ENCODE measurements at regions not wholly inside any gene's neighbourhood (a gene's known extent, or its start where the extent isn't known, plus 50 kb on each side); places are given as distances from the start of the nearest gene placed in this dataset.
A peak's percentile ranks its signal among the peaks of the same experiment; 100 is the strongest.

DNA sequence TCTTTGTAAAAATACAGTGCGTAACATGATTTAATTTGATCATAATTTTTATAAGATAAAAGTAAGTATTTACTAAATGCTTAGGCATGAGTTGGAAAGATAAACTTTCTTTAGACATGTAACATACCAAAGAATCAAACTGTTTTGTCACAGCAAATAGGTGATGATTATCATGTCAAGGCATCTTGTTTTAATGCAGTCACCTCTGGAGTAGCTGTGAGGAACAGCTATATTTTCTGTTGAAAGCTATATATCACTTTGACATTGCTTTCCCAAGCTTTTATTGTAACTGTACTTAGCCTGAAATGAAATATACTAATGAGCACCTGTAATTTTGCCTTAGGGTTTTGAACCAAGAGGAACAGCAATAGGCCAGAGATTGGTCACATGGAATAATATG, 151.9 kb downstream of the TLR5 start:
- DNase-seq: no peak
- Mint-ChIP-seq H3K9me3 (ENCODE audit: unreplicated experiment) (no peaks in the 10 kb centered on the region), H3K27me3 (ENCODE audit: insufficient read depth, unreplicated experiment) (no peaks in the 10 kb centered on the region), H3K4me3 (ENCODE audit: unreplicated experiment) (no peak overlapping the region), H3K36me3 (ENCODE audit: insufficient read depth, unreplicated experiment) (no peaks in the 10 kb centered on the region), H3K27ac (ENCODE audit: unreplicated experiment) (no peak overlapping the region), H3K4me1 (ENCODE audit: low read depth, unreplicated experiment) (peaks cover 14% of the 10 kb centered on the region)
- intact Hi-C loops (cut with micrococcal nuclease; ENCODE audit: unreplicated experiment): no loop called here
- ChIA-PET CTCF (no interaction called here), POLR2A (no interaction called here)
- H3K4me1 ChIP-seq: peaks cover 4% of the 10 kb centered on the region
- H3K27me3 ChIP-seq (replicated peaks; ENCODE audit: control insufficient read depth, insufficient read depth, low read length): no peaks in the 10 kb centered on the region
- H3K9me3 ChIP-seq: no peaks in the 10 kb centered on the region
- H3K4me3 ChIP-seq (ENCODE audit: low read depth, low read length): no peak overlapping the region
- BruUV-seq (replicated peaks): no TSS peak
- no peaks in the 10 kb centered on the region for H3K36me3 ChIP-seq (ENCODE audit: control insufficient read depth, insufficient read depth, low read length)
- TF ChIP-seq, protein P1, sequence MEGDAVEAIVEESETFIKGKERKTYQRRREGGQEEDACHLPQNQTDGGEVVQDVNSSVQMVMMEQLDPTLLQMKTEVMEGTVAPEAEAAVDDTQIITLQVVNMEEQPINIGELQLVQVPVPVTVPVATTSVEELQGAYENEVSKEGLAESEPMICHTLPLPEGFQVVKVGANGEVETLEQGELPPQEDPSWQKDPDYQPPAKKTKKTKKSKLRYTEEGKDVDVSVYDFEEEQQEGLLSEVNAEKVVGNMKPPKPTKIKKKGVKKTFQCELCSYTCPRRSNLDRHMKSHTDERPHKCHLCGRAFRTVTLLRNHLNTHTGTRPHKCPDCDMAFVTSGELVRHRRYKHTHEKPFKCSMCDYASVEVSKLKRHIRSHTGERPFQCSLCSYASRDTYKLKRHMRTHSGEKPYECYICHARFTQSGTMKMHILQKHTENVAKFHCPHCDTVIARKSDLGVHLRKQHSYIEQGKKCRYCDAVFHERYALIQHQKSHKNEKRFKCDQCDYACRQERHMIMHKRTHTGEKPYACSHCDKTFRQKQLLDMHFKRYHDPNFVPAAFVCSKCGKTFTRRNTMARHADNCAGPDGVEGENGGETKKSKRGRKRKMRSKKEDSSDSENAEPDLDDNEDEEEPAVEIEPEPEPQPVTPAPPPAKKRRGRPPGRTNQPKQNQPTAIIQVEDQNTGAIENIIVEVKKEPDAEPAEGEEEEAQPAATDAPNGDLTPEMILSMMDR (IDR thresholded peaks at IDR 0.05; ENCODE audit: insufficient read depth in 1 of 2, low read depth in 1 of 2, low read length in 1 of 2, severe bottlenecking in 1 of 2, unreplicated experiment in 1 of 2): no peak

DNA sequence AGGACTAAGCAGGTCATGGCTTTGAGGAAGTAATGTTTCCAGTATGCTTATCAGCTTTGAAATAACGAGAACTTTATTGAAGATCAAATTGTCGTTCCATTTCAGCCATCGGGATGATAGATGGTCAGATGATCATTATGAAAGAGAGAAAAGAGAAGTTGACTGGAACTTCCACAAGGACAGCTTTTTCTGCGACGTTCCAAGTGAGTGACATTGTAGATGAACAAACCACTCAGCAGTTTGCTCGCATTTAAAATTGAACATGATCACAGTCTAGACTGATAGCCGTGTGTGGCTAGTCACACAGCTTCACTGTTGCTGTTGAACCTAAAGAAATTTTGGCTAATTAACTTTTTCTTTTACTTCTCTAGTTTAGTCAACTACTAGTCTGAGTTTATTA, 151.1 kb downstream of the TLR5 start:
- H3K36me3 Mint-ChIP-seq (ENCODE audit: insufficient read depth, unreplicated experiment): no peaks in the 10 kb centered on the region

DNA sequence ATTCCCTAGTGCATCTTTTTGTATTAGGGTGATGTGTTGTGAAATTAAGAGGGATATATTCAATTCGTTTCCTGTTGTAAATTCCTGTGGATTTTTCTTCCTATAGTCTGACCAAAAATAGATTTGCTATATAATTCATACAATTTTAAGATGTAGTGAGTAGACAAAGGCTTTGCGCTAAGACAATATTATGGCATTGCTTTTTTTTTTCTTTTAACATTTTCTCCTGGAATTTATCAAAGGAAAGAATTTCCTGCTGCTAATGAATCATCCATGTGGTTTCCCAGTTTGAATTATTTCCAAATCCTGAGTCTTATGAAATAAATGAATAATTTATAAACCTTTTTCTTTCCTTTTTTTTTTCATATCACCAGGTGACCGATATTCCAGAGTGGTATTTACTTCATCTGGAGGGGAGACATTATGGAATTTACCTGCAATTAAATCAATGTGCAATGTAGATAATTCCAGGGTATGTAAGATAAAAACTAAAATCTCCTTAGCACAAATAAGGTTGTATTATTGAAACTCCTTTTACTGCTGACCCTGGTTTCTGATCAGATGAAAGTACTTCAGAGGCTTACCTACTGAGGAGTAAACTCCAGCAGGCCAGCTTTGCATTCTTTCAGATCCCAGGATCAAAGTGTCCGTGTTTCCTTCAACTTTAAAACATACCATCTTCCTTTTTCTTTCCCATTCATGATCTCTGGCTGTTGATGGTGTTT, 148.4 kb downstream of the TLR5 start:
- no peak for DNase-seq
- intact Hi-C loops (cut with micrococcal nuclease; ENCODE audit: unreplicated experiment): no loop called here
- POLR2A ChIA-PET: interaction anchor here (0.5 kb wide), 1 partner anchor 727 kb away, joined by 3 read pairs; no protein-coding TSS in a partner anchor
- H3K27me3 Mint-ChIP-seq (ENCODE audit: insufficient read depth, unreplicated experiment): no peaks in the 10 kb centered on the region
- Histone ChIP-seq H3K4me1 (peaks cover 10% of the 10 kb centered on the region), H3K9me3 (no peaks in the 10 kb centered on the region), H3K36me3 (ENCODE audit: control insufficient read depth, insufficient read depth, low read length) (no peaks in the 10 kb centered on the region), H3K4me3 (ENCODE audit: low read depth, low read length) (no peak overlapping the region), H3K27me3 (replicated peaks; ENCODE audit: control insufficient read depth, insufficient read depth, low read length) (no peaks in the 10 kb centered on the region)
- no peaks in the 10 kb centered on the region for H3K36me3 Mint-ChIP-seq (ENCODE audit: insufficient read depth, unreplicated experiment)
- no TSS peak for BruUV-seq (replicated peaks)
- no peaks in the 10 kb centered on the region for H3K9me3 Mint-ChIP-seq (ENCODE audit: unreplicated experiment)
- peak overlapping the region; percentile 90 for H3K27ac Mint-ChIP-seq (ENCODE audit: unreplicated experiment)
- H3K4me3 Mint-ChIP-seq (ENCODE audit: unreplicated experiment): peak overlapping the region; percentile 37
- CTCF ChIA-PET: no interaction called here
- H3K4me1 Mint-ChIP-seq (ENCODE audit: low read depth, unreplicated experiment): peaks cover 19% of the 10 kb centered on the region
- TF ChIP-seq, protein P1 (IDR thresholded peaks at IDR 0.05; ENCODE audit: insufficient read depth in 1 of 2, low read depth in 1 of 2, low read length in 1 of 2, severe bottlenecking in 1 of 2, unreplicated experiment in 1 of 2): no peak

More for the DNA sequence above, 151.1 kb downstream of the TLR5 start:
- H3K27me3 Mint-ChIP-seq (ENCODE audit: insufficient read depth, unreplicated experiment): no peaks in the 10 kb centered on the region
- Histone ChIP-seq H3K36me3 (ENCODE audit: control insufficient read depth, insufficient read depth, low read length) (no peaks in the 10 kb centered on the region), H3K4me3 (ENCODE audit: low read depth, low read length) (no peak overlapping the region), H3K9me3 (no peaks in the 10 kb centered on the region), H3K4me1 (peaks cover 7% of the 10 kb centered on the region), H3K27me3 (replicated peaks; ENCODE audit: control insufficient read depth, insufficient read depth, low read length) (no peaks in the 10 kb centered on the region)
- H3K4me1 Mint-ChIP-seq (ENCODE audit: low read depth, unreplicated experiment): peaks cover 18% of the 10 kb centered on the region
- DNase-seq: no peak
- no peak overlapping the region for H3K4me3 Mint-ChIP-seq (ENCODE audit: unreplicated experiment)
- no peak overlapping the region for H3K27ac Mint-ChIP-seq (ENCODE audit: unreplicated experiment)
- TF ChIP-seq, protein P1 (IDR thresholded peaks at IDR 0.05; ENCODE audit: insufficient read depth in 1 of 2, low read depth in 1 of 2, low read length in 1 of 2, severe bottlenecking in 1 of 2, unreplicated experiment in 1 of 2): no peak
- H3K9me3 Mint-ChIP-seq (ENCODE audit: unreplicated experiment): no peaks in the 10 kb centered on the region
- POLR2A ChIA-PET: no interaction called here
- BruUV-seq (replicated peaks): no TSS peak
- CTCF ChIA-PET: no interaction called here
- intact Hi-C loops (cut with micrococcal nuclease; ENCODE audit: unreplicated experiment): no loop called here

Measured in Caco-2 (cell line).